ENCODE measurements at regions not wholly inside any gene's neighbourhood (a gene's known extent, or its start where the extent isn't known, plus 50 kb on each side); places are given as distances from the start of the nearest gene placed in this dataset.

DNA sequence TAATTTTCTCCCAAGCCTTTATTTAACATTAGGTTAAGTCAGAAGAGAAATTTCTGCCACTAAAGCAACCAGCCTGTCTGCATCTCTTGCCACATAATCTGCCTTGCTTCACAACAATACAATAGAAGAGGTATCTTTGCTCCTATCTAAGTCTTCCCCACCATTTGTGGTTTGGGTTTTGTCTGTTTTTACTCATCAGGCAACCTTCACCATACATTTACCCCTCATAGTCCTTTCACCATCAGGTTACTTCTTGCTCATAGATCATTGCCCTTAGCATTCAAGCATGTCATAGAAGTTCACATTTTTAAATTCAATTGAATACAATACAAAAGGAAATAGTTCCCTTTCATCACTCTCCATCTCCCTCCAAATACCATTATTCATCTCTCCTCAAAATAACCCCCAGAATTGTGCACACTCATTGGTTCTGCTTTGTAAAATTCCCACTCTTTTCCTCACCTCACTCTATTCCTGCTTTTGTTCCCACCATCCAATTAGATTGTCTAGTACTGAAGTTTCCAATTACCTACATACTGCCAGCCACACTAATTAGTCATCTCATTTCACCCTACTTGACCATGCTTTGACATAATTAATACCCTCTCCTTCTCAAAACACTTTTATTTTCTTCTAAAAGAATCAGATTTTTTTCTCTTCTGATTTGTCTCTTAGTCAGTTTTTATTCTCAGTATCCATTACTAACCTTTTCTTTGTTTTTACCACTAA is 1957.0 kb upstream of the AGA start:
- Histone ChIP-seq H3K4me1 (ENCODE audit: control insufficient read depth, insufficient read depth, low read length) (no peaks in the 10 kb centered on the region), H3K27ac (ENCODE audit: low read depth, low read length) (no peak overlapping the region), H3K27me3 (ENCODE audit: control insufficient read depth, insufficient read depth, low read length) (no peaks in the 10 kb centered on the region), H3K9ac (ENCODE audit: low read length) (no peak overlapping the region), H3K36me3 (ENCODE audit: control insufficient read depth, insufficient read depth, low read length) (no peaks in the 10 kb centered on the region), H3K4me3 (ENCODE audit: low read length) (no peak overlapping the region)

DNA sequence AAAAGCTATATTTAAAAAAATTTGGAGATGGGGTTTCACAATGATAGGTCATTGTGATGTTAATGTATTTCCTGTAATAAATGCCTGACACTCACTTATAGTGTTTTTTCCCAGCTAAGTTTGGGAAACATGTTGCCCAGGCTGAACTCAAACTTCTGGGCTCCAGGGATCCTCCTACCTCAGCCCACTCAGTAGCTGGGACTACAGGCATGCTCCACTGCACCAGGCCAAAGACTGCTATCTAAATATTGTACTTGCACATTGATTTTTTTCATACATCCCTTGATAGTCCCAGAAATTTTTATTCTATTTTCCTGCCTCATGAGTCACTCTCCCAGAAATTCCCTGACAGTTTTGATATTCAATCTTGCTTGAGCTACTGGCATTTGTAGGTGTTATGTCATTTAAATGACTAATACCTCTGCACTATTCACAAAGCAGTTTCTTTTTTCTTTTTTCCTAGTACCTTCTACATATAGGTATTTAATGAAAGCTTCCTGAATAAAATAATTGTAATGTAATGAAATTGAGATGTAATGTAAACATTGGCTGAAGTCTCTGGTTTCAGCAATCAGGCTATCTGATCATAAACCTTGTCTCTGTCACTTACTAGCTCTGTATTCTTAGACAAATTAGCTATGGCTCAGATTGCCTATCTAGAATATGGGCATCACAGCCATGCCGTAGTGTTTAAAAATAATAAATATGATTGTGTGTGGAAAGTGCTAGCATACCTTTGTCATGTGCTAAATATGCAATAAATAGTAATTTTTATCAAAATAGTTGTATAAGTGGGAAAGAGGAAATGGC is 1973.0 kb upstream of the AGA start:
- Histone ChIP-seq H3K4me3 (ENCODE audit: low read length) (no peak overlapping the region), H3K36me3 (ENCODE audit: control insufficient read depth, insufficient read depth, low read length) (no peaks in the 10 kb centered on the region), H3K27me3 (ENCODE audit: control insufficient read depth, insufficient read depth, low read length) (no peaks in the 10 kb centered on the region), H3K9ac (ENCODE audit: low read length) (no peak overlapping the region), H3K27ac (ENCODE audit: low read depth, low read length) (no peak overlapping the region), H3K4me1 (ENCODE audit: control insufficient read depth, insufficient read depth, low read length) (no peaks in the 10 kb centered on the region)

DNA sequence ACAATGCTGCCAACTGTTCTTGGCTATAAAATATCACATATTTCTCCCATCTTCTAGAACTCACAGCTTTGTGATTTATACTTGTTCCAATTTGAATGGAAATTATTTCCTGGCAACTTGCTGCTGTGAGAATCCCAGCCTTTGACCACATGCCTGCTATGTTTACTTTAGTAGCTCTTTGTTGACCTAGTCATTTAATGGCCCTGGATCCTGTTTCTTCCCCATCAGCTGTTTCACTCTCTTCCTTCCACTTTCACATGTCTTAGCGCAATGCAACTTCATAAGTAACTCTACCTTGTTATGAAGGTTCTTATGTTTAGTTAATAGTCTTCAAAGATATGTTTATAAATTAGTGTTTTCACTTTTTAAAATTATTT is 1973.6 kb upstream of the AGA start:
- no peak overlapping the region for H3K27ac ChIP-seq (ENCODE audit: low read depth, low read length)
- H3K27me3 ChIP-seq (ENCODE audit: control insufficient read depth, insufficient read depth, low read length), result no peaks in the 10 kb centered on the region
- H3K36me3 ChIP-seq (ENCODE audit: control insufficient read depth, insufficient read depth, low read length), result no peaks in the 10 kb centered on the region
- no peaks in the 10 kb centered on the region for H3K4me1 ChIP-seq (ENCODE audit: control insufficient read depth, insufficient read depth, low read length)
- no peak overlapping the region for H3K9ac ChIP-seq (ENCODE audit: low read length)
- H3K4me3 ChIP-seq (ENCODE audit: low read length), result no peak overlapping the region

DNA sequence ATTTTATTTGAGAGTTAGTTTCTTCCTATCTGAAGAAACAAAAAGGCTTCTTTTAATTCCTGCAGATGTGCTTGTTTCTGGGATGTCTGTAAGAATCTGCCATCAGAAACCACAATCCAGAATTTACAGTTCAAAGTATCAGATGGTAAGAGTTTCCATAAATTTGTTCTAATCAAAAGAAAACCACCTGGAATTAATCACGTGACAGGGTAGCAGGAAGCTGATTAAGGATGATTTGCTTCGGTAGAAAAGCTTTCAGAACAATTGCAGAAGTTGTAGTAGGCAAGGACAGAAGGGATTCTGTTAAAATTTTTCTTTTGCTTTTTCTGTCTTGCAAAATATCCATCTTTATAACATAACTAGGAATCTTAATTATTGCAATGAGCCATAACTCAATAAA is 1975.1 kb upstream of the AGA start:
- H3K27me3 ChIP-seq (ENCODE audit: control insufficient read depth, insufficient read depth, low read length), result no peaks in the 10 kb centered on the region
- H3K36me3 ChIP-seq (ENCODE audit: control insufficient read depth, insufficient read depth, low read length), result no peaks in the 10 kb centered on the region
- H3K4me1 ChIP-seq (ENCODE audit: control insufficient read depth, insufficient read depth, low read length), result no peaks in the 10 kb centered on the region
- no peak overlapping the region for H3K9ac ChIP-seq (ENCODE audit: low read length)
- no peak overlapping the region for H3K27ac ChIP-seq (ENCODE audit: low read depth, low read length)
- H3K4me3 ChIP-seq (ENCODE audit: low read length), result no peak overlapping the region

DNA sequence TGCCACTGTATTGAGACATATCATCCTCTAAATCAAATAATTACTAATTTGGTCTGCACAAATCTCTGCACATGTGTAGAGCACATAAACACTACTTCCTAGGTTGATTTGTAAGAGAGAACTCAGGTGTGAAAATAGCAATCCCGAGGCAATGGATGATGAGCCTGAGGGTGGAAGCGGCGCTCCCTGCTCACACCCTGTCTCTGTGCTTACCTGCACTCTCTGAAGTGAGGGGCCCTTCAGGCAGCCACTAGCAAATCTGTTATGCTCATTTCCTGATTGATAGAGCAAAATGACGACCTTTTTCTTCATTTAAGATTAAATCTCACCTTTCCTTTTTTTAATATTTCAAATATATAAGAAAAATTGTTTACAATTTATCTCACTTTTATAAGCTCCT is 1995.7 kb upstream of the AGA start:
- Histone ChIP-seq H3K36me3 (ENCODE audit: control insufficient read depth, insufficient read depth, low read length) (no peaks in the 10 kb centered on the region), H3K4me1 (ENCODE audit: control insufficient read depth, insufficient read depth, low read length) (no peaks in the 10 kb centered on the region), H3K27me3 (ENCODE audit: control insufficient read depth, insufficient read depth, low read length) (no peaks in the 10 kb centered on the region), H3K27ac (ENCODE audit: low read depth, low read length) (no peak overlapping the region), H3K4me3 (ENCODE audit: low read length) (no peak overlapping the region), H3K9ac (ENCODE audit: low read length) (no peak overlapping the region)

DNA sequence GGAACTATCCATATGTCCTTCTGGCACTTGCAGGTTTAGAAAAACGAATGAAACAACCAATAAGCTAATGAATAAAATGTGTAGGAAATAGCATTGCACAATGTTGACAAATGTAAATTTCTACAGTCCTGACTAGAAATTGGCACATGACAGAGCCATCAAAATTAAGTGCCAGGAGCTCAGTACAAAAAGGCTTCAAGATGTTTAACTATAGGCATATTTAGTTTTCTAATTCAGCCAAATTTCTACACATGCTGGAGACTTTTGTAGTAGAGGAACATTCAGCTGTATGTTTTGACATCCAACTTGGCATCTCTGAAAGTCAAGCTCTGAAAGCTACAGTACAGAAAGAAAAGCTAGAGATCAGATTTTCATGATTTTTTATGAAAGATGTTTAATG is 1999.4 kb upstream of the AGA start:
- no peaks in the 10 kb centered on the region for H3K36me3 ChIP-seq (ENCODE audit: control insufficient read depth, insufficient read depth, low read length)
- H3K9ac ChIP-seq (ENCODE audit: low read length), result no peak overlapping the region
- H3K27ac ChIP-seq (ENCODE audit: low read depth, low read length), result no peak overlapping the region
- no peaks in the 10 kb centered on the region for H3K27me3 ChIP-seq (ENCODE audit: control insufficient read depth, insufficient read depth, low read length)
- H3K4me3 ChIP-seq (ENCODE audit: low read length), result no peak overlapping the region
- no peaks in the 10 kb centered on the region for H3K4me1 ChIP-seq (ENCODE audit: control insufficient read depth, insufficient read depth, low read length)

DNA sequence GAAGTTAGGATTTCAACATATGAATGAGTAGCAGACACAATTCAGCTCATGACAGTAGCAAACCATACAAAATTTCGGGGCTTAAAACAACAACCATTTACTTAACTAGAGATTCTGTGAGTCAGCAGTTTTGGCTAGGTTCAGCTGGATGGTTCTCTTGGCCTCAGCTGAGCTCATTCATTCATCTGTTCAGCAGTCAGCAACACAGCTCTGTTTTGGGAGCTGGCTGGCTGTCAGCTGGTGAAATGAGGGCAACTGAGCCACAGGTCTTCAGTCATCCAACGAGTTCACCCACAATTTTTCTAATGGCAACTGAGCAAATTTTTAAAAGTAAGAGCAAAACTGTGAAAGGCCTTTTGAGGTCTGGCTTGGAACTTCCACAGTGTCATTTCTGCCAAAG is 2005.1 kb upstream of the AGA start:
- no peaks in the 10 kb centered on the region for H3K4me1 ChIP-seq (ENCODE audit: control insufficient read depth, insufficient read depth, low read length)
- no peaks in the 10 kb centered on the region for H3K36me3 ChIP-seq (ENCODE audit: control insufficient read depth, insufficient read depth, low read length)
- no peaks in the 10 kb centered on the region for H3K27me3 ChIP-seq (ENCODE audit: control insufficient read depth, insufficient read depth, low read length)
- no peak overlapping the region for H3K4me3 ChIP-seq (ENCODE audit: low read length)
- H3K9ac ChIP-seq (ENCODE audit: low read length), result no peak overlapping the region
- no peak overlapping the region for H3K27ac ChIP-seq (ENCODE audit: low read depth, low read length)

DNA sequence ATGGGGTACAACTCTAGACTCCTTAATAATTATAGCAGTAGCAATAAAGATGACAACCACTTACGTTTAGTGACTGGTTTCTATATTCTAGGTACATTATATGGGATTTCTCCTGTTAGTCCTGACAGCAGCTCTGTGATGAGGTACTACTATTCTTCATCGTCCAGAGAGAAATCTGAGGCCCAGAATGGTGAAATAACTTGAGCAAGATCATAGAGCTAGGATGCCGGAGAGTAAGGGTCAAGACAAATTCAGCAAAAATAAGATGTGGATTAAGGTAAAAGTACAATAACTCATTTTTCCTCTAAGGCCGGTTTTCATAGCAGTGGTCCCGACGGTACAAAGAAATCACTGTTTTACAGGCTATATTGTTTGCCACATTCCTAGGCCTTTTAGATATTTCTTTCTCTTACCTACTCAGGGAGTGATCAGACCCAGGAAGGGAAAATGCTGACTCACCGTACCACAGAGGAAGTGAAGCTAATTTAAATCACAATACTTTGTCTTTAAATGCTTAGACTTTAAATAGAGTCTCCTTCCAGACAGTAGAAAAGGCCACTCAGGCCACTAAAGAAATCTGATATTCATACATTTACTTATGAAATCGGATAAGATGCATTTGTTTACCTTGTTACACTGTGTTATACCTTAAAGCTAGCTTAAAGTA is 2023.0 kb upstream of the AGA start:
- Histone ChIP-seq H3K4me1 (ENCODE audit: control insufficient read depth, insufficient read depth, low read length) (no peaks in the 10 kb centered on the region), H3K27ac (ENCODE audit: low read depth, low read length) (no peak overlapping the region)

DNA sequence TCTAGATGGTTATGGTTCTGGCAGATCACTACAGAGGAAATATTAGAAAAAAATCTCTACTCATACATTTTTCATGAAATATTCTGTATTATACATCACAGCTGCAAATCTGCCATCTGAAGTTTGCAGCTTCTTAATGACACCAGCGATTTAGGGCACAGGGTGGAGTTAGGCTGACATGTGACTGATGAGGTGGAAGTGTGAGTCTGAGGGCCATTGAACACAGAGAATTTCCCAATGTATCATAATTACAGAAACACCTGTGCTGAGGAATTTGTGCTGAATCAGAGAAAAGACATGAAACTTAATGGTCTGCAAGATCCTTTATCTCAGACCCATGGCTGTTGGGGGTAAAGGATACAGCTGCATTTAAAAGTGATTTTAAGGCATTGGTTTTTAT is 2025.6 kb upstream of the AGA start:
- H3K4me1 ChIP-seq (ENCODE audit: control insufficient read depth, insufficient read depth, low read length), result no peaks in the 10 kb centered on the region
- no peak overlapping the region for H3K9ac ChIP-seq (ENCODE audit: low read length)
- H3K27me3 ChIP-seq (ENCODE audit: control insufficient read depth, insufficient read depth, low read length), result no peaks in the 10 kb centered on the region
- H3K4me3 ChIP-seq (ENCODE audit: low read length), result no peak overlapping the region
- H3K27ac ChIP-seq (ENCODE audit: low read depth, low read length), result no peak overlapping the region
- no peaks in the 10 kb centered on the region for H3K36me3 ChIP-seq (ENCODE audit: control insufficient read depth, insufficient read depth, low read length)

More for the DNA sequence above, 2023.0 kb upstream of the AGA start:
- no peak overlapping the region for H3K9ac ChIP-seq (ENCODE audit: low read length)
- H3K27me3 ChIP-seq (ENCODE audit: control insufficient read depth, insufficient read depth, low read length), result no peaks in the 10 kb centered on the region
- H3K4me3 ChIP-seq (ENCODE audit: low read length), result no peak overlapping the region
- no peaks in the 10 kb centered on the region for H3K36me3 ChIP-seq (ENCODE audit: control insufficient read depth, insufficient read depth, low read length)

DNA sequence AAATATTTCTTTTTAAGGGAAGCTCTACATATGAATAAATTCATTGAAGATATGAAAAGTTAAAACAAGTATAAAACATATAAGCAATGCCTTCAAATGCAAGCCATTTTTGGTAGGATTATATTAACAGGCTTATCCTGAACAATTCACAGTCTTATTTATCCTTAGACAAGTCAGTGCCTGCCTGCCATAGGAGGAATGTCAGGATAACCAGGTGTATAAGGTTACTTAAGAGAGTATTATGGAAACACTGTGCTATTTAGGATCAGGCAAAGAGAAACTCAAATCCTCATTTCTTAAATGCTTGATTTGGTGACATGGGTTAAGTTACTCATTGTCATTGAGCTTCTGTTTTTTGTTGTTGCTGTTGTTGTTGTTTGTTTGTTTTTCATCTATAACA is 2029.9 kb upstream of the AGA start:
- H3K27ac ChIP-seq (ENCODE audit: low read depth, low read length), result no peak overlapping the region
- no peaks in the 10 kb centered on the region for H3K27me3 ChIP-seq (ENCODE audit: control insufficient read depth, insufficient read depth, low read length)
- no peak overlapping the region for H3K9ac ChIP-seq (ENCODE audit: low read length)
- no peak overlapping the region for H3K4me3 ChIP-seq (ENCODE audit: low read length)
- no peaks in the 10 kb centered on the region for H3K36me3 ChIP-seq (ENCODE audit: control insufficient read depth, insufficient read depth, low read length)
- no peaks in the 10 kb centered on the region for H3K4me1 ChIP-seq (ENCODE audit: control insufficient read depth, insufficient read depth, low read length)

DNA sequence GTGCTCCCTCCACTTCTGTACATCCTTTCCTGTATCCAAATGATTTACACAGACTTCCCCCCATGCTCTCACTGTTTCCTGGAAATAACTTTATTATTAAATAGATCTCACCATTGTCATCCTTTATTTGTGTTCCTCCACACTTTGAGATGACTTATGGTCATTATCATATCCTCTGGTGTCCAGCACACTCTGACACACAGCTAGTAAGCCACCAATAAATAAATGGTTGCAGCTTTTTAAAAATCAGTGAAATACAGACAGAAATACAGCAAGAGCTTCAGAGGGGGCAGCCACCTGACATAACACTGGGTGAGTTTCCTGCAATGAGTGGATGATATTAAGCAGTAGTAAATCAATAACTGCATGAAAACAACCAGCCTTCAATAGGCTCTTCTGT is 2036.4 kb upstream of the AGA start:
- Histone ChIP-seq H3K4me1 (ENCODE audit: control insufficient read depth, insufficient read depth, low read length) (no peaks in the 10 kb centered on the region), H3K36me3 (ENCODE audit: control insufficient read depth, insufficient read depth, low read length) (no peaks in the 10 kb centered on the region), H3K4me3 (ENCODE audit: low read length) (no peak overlapping the region), H3K9ac (ENCODE audit: low read length) (no peak overlapping the region), H3K27ac (ENCODE audit: low read depth, low read length) (no peak overlapping the region), H3K27me3 (ENCODE audit: control insufficient read depth, insufficient read depth, low read length) (no peaks in the 10 kb centered on the region)

DNA sequence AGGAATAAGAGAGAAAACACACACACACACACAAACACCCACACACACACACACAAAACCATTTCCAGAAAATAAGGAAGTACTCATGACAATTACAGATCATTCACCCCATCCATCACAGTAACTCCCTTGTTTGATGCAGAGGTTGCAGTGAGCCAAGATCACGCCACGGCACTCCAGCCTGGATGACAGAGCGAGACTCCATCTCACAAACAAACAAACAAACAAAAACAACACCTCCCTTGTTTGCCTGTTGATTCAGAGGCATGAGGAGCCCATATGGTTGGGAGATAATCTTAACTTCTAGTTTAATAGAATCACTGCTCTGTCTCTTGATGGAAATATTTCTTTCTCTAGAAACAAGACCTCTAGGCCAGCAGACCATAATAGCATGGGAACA is 2043.5 kb upstream of the AGA start:
- Histone ChIP-seq H3K27ac (ENCODE audit: low read depth, low read length) (no peak overlapping the region), H3K4me3 (ENCODE audit: low read length) (no peak overlapping the region), H3K4me1 (ENCODE audit: control insufficient read depth, insufficient read depth, low read length) (no peaks in the 10 kb centered on the region), H3K9ac (ENCODE audit: low read length) (no peak overlapping the region), H3K27me3 (ENCODE audit: control insufficient read depth, insufficient read depth, low read length) (no peaks in the 10 kb centered on the region), H3K36me3 (ENCODE audit: control insufficient read depth, insufficient read depth, low read length) (no peaks in the 10 kb centered on the region)
